H1 (cell line): ENCODE measurements at regions not wholly inside any gene's neighbourhood (a gene's known extent, or its start where the extent isn't known, plus 50 kb on each side); places are given as distances from the start of the nearest gene placed in this dataset.

Source experiments
- TBP ChIP-seq: IDR thresholded peaks from 2 replicates; pipeline ENCODE4 v1.6.1; 2011; ENCODE audit warnings: low read depth, low read length, improper control_type of control experiment

DNA sequence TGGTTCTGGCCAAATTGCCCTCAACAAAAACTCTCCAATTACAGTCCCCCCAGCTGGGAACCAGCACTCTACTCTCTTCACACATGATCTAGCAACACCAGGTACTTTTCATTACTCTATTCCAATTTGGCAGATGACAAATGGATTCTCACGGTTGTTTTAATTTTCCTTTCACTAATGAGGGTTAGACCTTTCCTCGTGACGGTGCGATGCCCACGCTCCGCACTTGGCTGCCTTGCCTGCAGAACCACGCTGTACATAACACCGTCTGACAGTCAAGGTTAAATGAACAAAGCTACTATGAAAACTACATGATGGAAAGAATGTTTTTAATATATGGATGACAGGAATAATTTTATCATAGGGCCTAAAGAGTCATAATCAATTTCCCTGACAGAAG, 141.5 kb downstream of the FBXO15 start (continued):
- TF ChIP-seq TBP = no peak
- TF ChIP-seq, all 59 proteins: peak for 0
